Vagina (tissue), 2 donors: ENCODE measurements at regions not wholly inside any gene's neighbourhood (a gene's known extent, or its start where the extent isn't known, plus 50 kb on each side); places are given as distances from the start of the nearest gene placed in this dataset.

Experiments
- DNase-seq, 2 donors: peaks; one replicate each; pipeline ENCODE4 v3.0.0-alpha.2; 2017; ENCODE audit errors: extremely low spot score in 2 of 2
- H3K27ac ChIP-seq: fragments of 200-600 bp; sonication (generic); one replicate; pipeline ENCODE4 v1.5.1; 2019
- H3K27me3 ChIP-seq: fragments of 200-600 bp; sonication (generic); one replicate; pipeline ENCODE4 v1.5.1; 2019
- H3K36me3 ChIP-seq, 2 donors: fragments of 200-600 bp; sonication (generic); one replicate each; pipeline ENCODE4 v1.5.1; 2017 to 2019
- H3K4me1 ChIP-seq: fragments of 200-600 bp; sonication (generic); one replicate; pipeline ENCODE4 v1.5.1; 2019
- H3K4me3 ChIP-seq, 2 donors: fragments of 200-600 bp; sonication (generic); 1 replicate in 1 of 2; 2 replicates in 1 of 2; pipeline ENCODE4 v1.5.1; 2016 to 2019
- H3K9me3 ChIP-seq: fragments of 200-600 bp; sonication (generic); one replicate; pipeline ENCODE4 v1.5.1; 2019
- CTCF ChIP-seq, 3 experiments: fragments of 450-650 bp in 2 of 3; fragments of 200-600 bp in 1 of 3; sonication (generic) in 1 of 3; IDR thresholded peaks; one replicate each; pipeline ENCODE4 v1.5.1; 2017 to 2019; ENCODE audit warnings: antibody characterized with exemption in 3 of 3, mild to moderate bottlenecking in 2 of 3, moderate library complexity in 2 of 3
- POLR2A ChIP-seq, 2 donors: fragments of 450-650 bp; IDR thresholded peaks; one replicate each; pipeline ENCODE4 v1.6.1; 2017; ENCODE audit warnings: antibody characterized with exemption in 2 of 2, mild to moderate bottlenecking in 2 of 2, moderate library complexity in 2 of 2
- POLR2AphosphoS5 ChIP-seq, 2 donors: sonication (generic); formaldehyde crosslinking; IDR thresholded peaks; one replicate each; pipeline ENCODE4 v1.9.0; 2017; ENCODE audit warnings: antibody characterized with exemption in 2 of 2, mild to moderate bottlenecking in 2 of 2, low read depth in 1 of 2; ENCODE audit not compliant: insufficient read depth in 1 of 2
- intact Hi-C: fragments of 100-400 bp; cut with DNase I; formaldehyde crosslinking; loops from one replicate; pipeline ENCODE4 v1.15.1; 2023

GRCh38 chr3:115217292-115217677 lies 70.2 kb upstream of the ZBTB20 start:
- DNase-seq = no peak
- TF ChIP-seq POLR2A (IDR thresholded peaks at IDR 0.05) = no peak
- TF ChIP-seq CTCF (IDR thresholded peaks at IDR 0.05) = no peak
- no peak for TF ChIP-seq POLR2AphosphoS5 (IDR thresholded peaks at IDR 0.05; ENCODE audit: insufficient read depth in 1 of 2, low read depth in 1 of 2)
- Histone ChIP-seq H3K27me3 (no peaks in the 10 kb centered on the region), H3K4me3 (no peak overlapping the region), H3K9me3 (no peaks in the 10 kb centered on the region), H3K4me1 (peaks cover 7% of the 10 kb centered on the region), H3K27ac (no peak overlapping the region), H3K36me3 (no peaks in the 10 kb centered on the region)
- intact Hi-C loops = loop anchor here (5.0 kb wide), 1 partner anchor 475 kb away; no protein-coding TSS in a partner anchor

- TF ChIP-seq CTCF (IDR thresholded peaks at IDR 0.05) = peak in 1 of 3 experiments; percentile 58
- TF ChIP-seq POLR2AphosphoS5 (IDR thresholded peaks at IDR 0.05; ENCODE audit: insufficient read depth in 1 of 2, low read depth in 1 of 2) = no peak
- TF ChIP-seq POLR2A (IDR thresholded peaks at IDR 0.05) = no peak
- no peak overlapping the region for H3K4me3 ChIP-seq
- H3K27me3 ChIP-seq = no peaks in the 10 kb centered on the region
- intact Hi-C loops = loop anchor here (5.0 kb wide), 1 partner anchor 474 kb away; no protein-coding TSS in a partner anchor
- H3K4me1 ChIP-seq = peaks cover 7% of the 10 kb centered on the region
- no peak for DNase-seq
- H3K9me3 ChIP-seq = no peaks in the 10 kb centered on the region
- no peaks in the 10 kb centered on the region for H3K36me3 ChIP-seq
- no peak overlapping the region for H3K27ac ChIP-seq
Measured at GRCh38 chr3:115217678-115218451, 70.8 kb upstream of the ZBTB20 start.

GRCh38 chr3:115218859-115219258 lies 71.8 kb upstream of the ZBTB20 start:
- DNase-seq = no peak
- Histone ChIP-seq H3K9me3 (no peaks in the 10 kb centered on the region), H3K4me3 (no peak overlapping the region), H3K4me1 (peaks cover 7% of the 10 kb centered on the region), H3K36me3 (no peaks in the 10 kb centered on the region), H3K27ac (no peak overlapping the region), H3K27me3 (no peaks in the 10 kb centered on the region)
- TF ChIP-seq CTCF (IDR thresholded peaks at IDR 0.05) (no peak), POLR2A (IDR thresholded peaks at IDR 0.05) (no peak), POLR2AphosphoS5 (IDR thresholded peaks at IDR 0.05; ENCODE audit: insufficient read depth in 1 of 2, low read depth in 1 of 2) (no peak)
- intact Hi-C loops = loop anchor here (5.0 kb wide), 1 partner anchor 473 kb away; no protein-coding TSS in a partner anchor

GRCh38 chr3:115224687-115225086 lies 77.6 kb upstream of the ZBTB20 start:
- no peaks in the 10 kb centered on the region for H3K4me1 ChIP-seq
- DNase-seq = no peak
- TF ChIP-seq CTCF (IDR thresholded peaks at IDR 0.05) (no peak), POLR2A (IDR thresholded peaks at IDR 0.05) (no peak), POLR2AphosphoS5 (IDR thresholded peaks at IDR 0.05; ENCODE audit: insufficient read depth in 1 of 2, low read depth in 1 of 2) (no peak)
- intact Hi-C loops = no loop called here
- no peak overlapping the region for H3K4me3 ChIP-seq
- H3K27ac ChIP-seq = no peak overlapping the region
- no peaks in the 10 kb centered on the region for H3K27me3 ChIP-seq
- no peaks in the 10 kb centered on the region for H3K9me3 ChIP-seq
- H3K36me3 ChIP-seq = no peaks in the 10 kb centered on the region

GRCh38 chr3:115226844-115227445 lies 79.9 kb upstream of the ZBTB20 start:
- Histone ChIP-seq H3K36me3 (no peaks in the 10 kb centered on the region), H3K27ac (no peak overlapping the region), H3K9me3 (no peaks in the 10 kb centered on the region), H3K4me1 (no peaks in the 10 kb centered on the region), H3K4me3 (no peak overlapping the region), H3K27me3 (no peaks in the 10 kb centered on the region)
- DNase-seq = no peak
- TF ChIP-seq POLR2A (IDR thresholded peaks at IDR 0.05) (no peak), POLR2AphosphoS5 (IDR thresholded peaks at IDR 0.05; ENCODE audit: insufficient read depth in 1 of 2, low read depth in 1 of 2) (no peak), CTCF (IDR thresholded peaks at IDR 0.05) (no peak)
- intact Hi-C loops = no loop called here
